HEK293 (cell line): ENCODE measurements at regions not wholly inside any gene's neighbourhood (a gene's known extent, or its start where the extent isn't known, plus 50 kb on each side); places are given as distances from the start of the nearest gene placed in this dataset.

Source experiments
- CTCF ChIP-seq: fragments of 450-650 bp; formaldehyde crosslinking; IDR thresholded peaks from 2 replicates; pipeline ENCODE4 v1.5.1; 2016; ENCODE audit warnings: missing biosample characterization, missing genetic modification characterization
- GFI1B ChIP-seq: fragments of 450-650 bp; formaldehyde crosslinking; IDR thresholded peaks from 2 replicates; pipeline ENCODE4 v1.5.1; 2016; ENCODE audit warnings: missing biosample characterization, missing genetic modification characterization
- REST ChIP-seq: fragments of 450-650 bp; formaldehyde crosslinking; IDR thresholded peaks from 2 replicates; pipeline ENCODE4 v1.5.1; 2016; ENCODE audit warnings: missing biosample characterization, missing genetic modification characterization
- ZBTB8A ChIP-seq: fragments of 450-650 bp; formaldehyde crosslinking; IDR thresholded peaks from 2 replicates; pipeline ENCODE4 v1.5.1; 2016; ENCODE audit warnings: missing biosample characterization, missing genetic modification characterization
- ZNF449 ChIP-seq: fragments of 450-650 bp; formaldehyde crosslinking; IDR thresholded peaks from 2 replicates; pipeline ENCODE4 v1.5.1; 2017; ENCODE audit warnings: missing biosample characterization, mild to moderate bottlenecking, missing genetic modification characterization, moderate library complexity
- ZNF792 ChIP-seq: fragments of 450-650 bp; formaldehyde crosslinking; IDR thresholded peaks from 2 replicates; pipeline ENCODE4 v1.5.1; 2016; ENCODE audit warnings: missing biosample characterization, missing genetic modification characterization

DNA sequence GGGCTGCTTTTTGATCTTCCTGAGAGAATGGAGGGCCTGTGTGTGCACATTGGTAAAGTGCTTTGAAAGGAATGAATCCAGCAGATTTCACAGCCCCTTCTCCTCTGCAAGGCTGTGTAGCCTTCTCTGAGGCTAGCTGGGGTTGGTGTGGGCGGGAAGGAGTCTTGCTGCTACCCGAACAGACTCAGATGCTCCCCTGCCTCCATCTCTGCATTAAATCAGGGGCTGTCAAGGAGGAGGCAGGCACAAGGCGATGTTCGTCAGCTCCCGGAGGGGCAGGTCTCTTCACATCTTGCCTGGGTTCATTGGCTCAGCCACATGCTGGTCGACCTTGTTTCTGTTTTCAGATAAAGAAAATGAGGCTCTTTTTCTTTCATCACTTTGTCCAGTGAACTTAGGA, 291.5 kb upstream of the SULF2 start:
- no peak for TF ChIP-seq CTCF (tag by site-specific recombination)
- TF ChIP-seq ZBTB8A (tag by site-specific recombination): no peak
- TF ChIP-seq GFI1B (tag by site-specific recombination): no peak
- no peak for TF ChIP-seq ZNF449 (tag by site-specific recombination)
- no peak for TF ChIP-seq REST (tag by site-specific recombination)
- TF ChIP-seq ZNF792 (tag by site-specific recombination): no peak
